Naive thymus-derived CD4-positive, alpha-beta T cell (primary cell): ENCODE measurements at regions not wholly inside any gene's neighbourhood (a gene's known extent, or its start where the extent isn't known, plus 50 kb on each side); places are given as distances from the start of the nearest gene placed in this dataset.

ENCODE experiments used
- ATAC-seq: fragments of 150-1000 bp; cut with Tn5 transposase; 2 replicates; pipeline ENCODE4 v1.10.0; 2021; ENCODE audit warnings: mild to moderate bottlenecking, moderate library complexity
- CTCF ChIA-PET: fragments of 350-600 bp; sonication (Branson Sonifier 250); formaldehyde crosslinking; loops from one replicate; lab custom pipeline; 2021; ENCODE audit warnings: antibody characterized with exemption; lab: Charles Lee
- POLR2A ChIA-PET: fragments of 350-600 bp; sonication (Branson Sonifier 250); formaldehyde crosslinking; loops from one replicate; lab custom pipeline; 2021; ENCODE audit warnings: antibody characterized with exemption, inconsistent platforms; lab: Charles Lee
- DNase-seq, 9 donors: peaks; one replicate each; pipeline versions ENCODE4 v3.0.0 to v3.0.0-alpha.2; 2020 to 2022; ENCODE audit warnings: mixed read lengths in 1 of 9
- H3K27ac ChIP-seq: one replicate; pipeline ENCODE4 v1.7.0; 2013; ENCODE audit warnings: mild to moderate bottlenecking, low read depth, low read length, moderate library complexity
- H3K27me3 ChIP-seq, 2 donors: one replicate each; pipeline ENCODE4 v1.7.0; 2013; ENCODE audit warnings: low read length in 2 of 2, mild to moderate bottlenecking in 2 of 2, moderate library complexity in 2 of 2; ENCODE audit not compliant: control insufficient read depth in 2 of 2, insufficient read depth in 2 of 2
- H3K36me3 ChIP-seq, 3 experiments: 1 replicate in 2 of 3; 2 replicates in 1 of 3; pipeline ENCODE4 v1.7.0; 2013; ENCODE audit warnings: low read length in 3 of 3, mild to moderate bottlenecking in 3 of 3, moderate library complexity in 1 of 3; ENCODE audit not compliant: insufficient read depth in 3 of 3, control insufficient read depth in 2 of 3
- H3K4me1 ChIP-seq, 2 donors: one replicate each; pipeline ENCODE4 v1.7.0; 2013; ENCODE audit warnings: low read length in 2 of 2, mild to moderate bottlenecking in 2 of 2, moderate library complexity in 1 of 2; ENCODE audit not compliant: control insufficient read depth in 2 of 2, insufficient read depth in 2 of 2
- H3K4me3 ChIP-seq: 2 replicates; pipeline ENCODE4 v1.7.0; 2013; ENCODE audit warnings: mild to moderate bottlenecking, low read length
- H3K9me3 ChIP-seq, 3 experiments: 1 replicate in 2 of 3; 2 replicates in 1 of 3; pipeline ENCODE4 v1.7.0; 2013; ENCODE audit warnings: low read length in 3 of 3; ENCODE audit not compliant: control insufficient read depth in 2 of 3
- H3K27ac Mint-ChIP-seq, 9 donors: one replicate each; pipeline ENCODE4 v1.8.0; 2020 to 2022; ENCODE audit warnings: mixed read lengths in 9 of 9, mild to moderate bottlenecking in 8 of 9, moderate library complexity in 5 of 9, inconsistent platforms in 2 of 9
- H3K27me3 Mint-ChIP-seq, 5 donors: one replicate each; pipeline ENCODE4 v1.8.0; 2021 to 2022; ENCODE audit warnings: mixed read lengths in 5 of 5, mild to moderate bottlenecking in 1 of 5
- H3K36me3 Mint-ChIP-seq, 5 donors: one replicate each; pipeline ENCODE4 v1.8.0; 2020 to 2022; ENCODE audit warnings: mixed read lengths in 5 of 5, mild to moderate bottlenecking in 3 of 5, inconsistent platforms in 1 of 5
- H3K4me1 Mint-ChIP-seq, 7 donors: one replicate each; pipeline ENCODE4 v1.8.0; 2020 to 2022; ENCODE audit warnings: mixed read lengths in 7 of 7, mild to moderate bottlenecking in 3 of 7, inconsistent platforms in 1 of 7
- H3K4me3 Mint-ChIP-seq, 10 donors: one replicate each; pipeline ENCODE4 v1.8.0; 2020 to 2022; ENCODE audit warnings: mild to moderate bottlenecking in 10 of 10, mixed read lengths in 10 of 10, moderate library complexity in 6 of 10, inconsistent platforms in 2 of 10
- H3K9me3 Mint-ChIP-seq, 11 donors: one replicate each; pipeline ENCODE4 v1.8.0; 2020 to 2022; ENCODE audit warnings: mixed read lengths in 11 of 11, mild to moderate bottlenecking in 4 of 11, inconsistent platforms in 1 of 11, moderate library complexity in 1 of 11
- intact Hi-C, 2 donors: fragments of 100-400 bp; cut with micrococcal nuclease; formaldehyde crosslinking; loops; one replicate each; pipeline ENCODE4 v1.15.1; 2023

DNA sequence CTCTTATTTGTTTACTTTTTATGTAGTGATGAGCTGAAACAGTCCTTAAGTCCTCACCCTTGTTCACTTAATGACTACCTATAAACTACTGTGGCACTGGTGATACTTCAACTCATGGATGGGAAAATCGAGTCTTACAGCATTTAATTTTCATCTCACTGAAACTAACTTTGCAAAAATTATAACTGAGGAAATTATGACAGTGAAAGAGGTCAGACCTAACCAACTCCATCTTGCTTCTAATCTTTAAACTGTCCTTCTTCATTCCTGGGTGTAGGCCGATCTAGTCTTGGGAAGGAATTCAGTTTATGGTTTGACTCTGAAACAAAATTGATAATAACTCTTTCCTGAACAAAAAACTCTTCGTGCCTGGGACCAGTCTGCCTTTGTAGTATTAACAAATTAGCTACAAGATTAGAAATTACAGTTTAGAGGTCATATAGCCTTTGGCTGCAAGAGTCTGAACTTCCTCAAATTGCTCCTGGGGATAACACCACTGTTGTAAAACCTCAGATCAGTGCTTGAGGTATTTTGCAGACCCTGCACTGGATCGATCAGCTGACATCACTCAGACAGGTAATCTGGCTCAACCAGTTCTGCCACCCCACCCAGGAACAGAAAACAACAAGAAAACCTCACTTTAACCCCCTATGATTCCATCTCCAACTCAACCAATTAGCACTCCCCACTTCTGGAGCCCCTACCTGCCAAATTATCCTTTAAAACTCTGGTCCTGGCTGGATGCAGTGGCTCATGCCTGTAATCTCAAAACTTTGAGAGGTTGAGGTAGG, 995.7 kb upstream of the PRKX start:
- Histone ChIP-seq H3K27me3 (no peaks in the 10 kb centered on the region), H3K36me3 (no peaks in the 10 kb centered on the region), H3K4me1 (no peaks in the 10 kb centered on the region), H3K9me3 (no peaks in the 10 kb centered on the region), H3K4me3 (no peak overlapping the region), H3K27ac (no peak overlapping the region)
- Mint-ChIP-seq H3K27me3 (no peaks in the 10 kb centered on the region), H3K4me1 (peaks cover 0 to 4% (median 0%) of the 10 kb centered on the region in 7 donors), H3K9me3 (peaks cover 0 to 7% (median 1%) of the 10 kb centered on the region in 11 donors), H3K27ac (no peak overlapping the region), H3K36me3 (no peaks in the 10 kb centered on the region), H3K4me3 (no peak overlapping the region)
- intact Hi-C loops = no loop called here
- no peak for ATAC-seq
- CTCF ChIA-PET = no interaction called here
- POLR2A ChIA-PET = no interaction called here
- DNase-seq = no peak

DNA sequence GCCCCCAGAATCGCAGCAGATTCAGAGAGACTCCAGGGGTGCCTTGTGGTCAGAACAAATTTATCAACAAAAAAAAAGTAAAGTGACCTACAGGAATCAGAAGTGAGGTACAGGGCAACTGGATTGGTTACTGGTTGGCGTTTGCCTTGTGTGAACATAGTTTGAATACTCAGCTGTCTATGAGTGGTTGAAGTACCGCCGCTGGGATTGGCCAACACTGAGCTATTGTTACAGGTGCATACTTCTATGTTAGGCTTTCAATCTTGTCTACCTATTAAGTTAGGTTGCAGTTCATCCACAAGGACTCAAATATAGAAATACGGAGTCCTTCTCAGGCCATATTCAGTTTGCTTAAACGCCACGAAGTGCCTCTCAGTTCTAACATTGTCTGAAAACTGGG, 993.5 kb upstream of the PRKX start:
- Histone ChIP-seq H3K36me3 (no peaks in the 10 kb centered on the region), H3K27me3 (no peaks in the 10 kb centered on the region), H3K9me3 (no peaks in the 10 kb centered on the region), H3K4me1 (no peaks in the 10 kb centered on the region), H3K27ac (no peak overlapping the region), H3K4me3 (no peak overlapping the region)
- intact Hi-C loops = no loop called here
- Mint-ChIP-seq H3K9me3 (peaks cover 0 to 6% (median 1%) of the 10 kb centered on the region in 11 donors), H3K4me1 (peaks cover 0 to 4% (median 0%) of the 10 kb centered on the region in 7 donors), H3K27ac (no peak overlapping the region), H3K27me3 (no peaks in the 10 kb centered on the region), H3K36me3 (no peaks in the 10 kb centered on the region), H3K4me3 (no peak overlapping the region)
- ATAC-seq (no peak), DNase-seq (no peak)
- CTCF ChIA-PET = no interaction called here
- POLR2A ChIA-PET = no interaction called here

DNA sequence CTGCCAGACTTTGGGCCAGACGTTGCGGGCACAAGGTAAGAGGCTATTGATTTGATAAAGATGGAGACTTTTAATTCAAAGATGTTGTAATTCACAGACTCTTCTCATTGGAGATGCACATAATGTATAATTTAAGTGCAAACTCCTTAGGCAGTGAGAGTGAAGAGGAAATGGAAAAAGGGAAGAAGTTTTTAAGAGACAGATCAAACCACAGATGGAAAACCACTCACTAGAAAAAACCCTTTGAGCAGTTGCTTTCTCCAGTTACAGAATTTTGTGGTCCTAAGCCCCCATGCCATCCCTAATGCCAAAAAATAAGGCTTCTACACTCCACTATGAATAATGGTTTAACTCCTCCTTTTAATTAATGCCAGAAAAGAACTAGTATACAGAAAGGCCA, 977.1 kb upstream of the PRKX start:
- Mint-ChIP-seq H3K27me3 (no peaks in the 10 kb centered on the region), H3K4me1 (no peaks in the 10 kb centered on the region), H3K36me3 (no peaks in the 10 kb centered on the region), H3K9me3 (peaks cover 0 to 5% (median 0%) of the 10 kb centered on the region in 11 donors), H3K4me3 (no peak overlapping the region), H3K27ac (no peak overlapping the region)
- no peaks in the 10 kb centered on the region for H3K27me3 ChIP-seq
- intact Hi-C loops = no loop called here
- no peak overlapping the region for H3K27ac ChIP-seq
- H3K4me1 ChIP-seq = no peaks in the 10 kb centered on the region
- ATAC-seq = no peak
- ChIA-PET POLR2A (no interaction called here), CTCF (no interaction called here)
- H3K4me3 ChIP-seq = no peak overlapping the region
- no peaks in the 10 kb centered on the region for H3K36me3 ChIP-seq
- no peak for DNase-seq
- H3K9me3 ChIP-seq = no peaks in the 10 kb centered on the region

GRCh38 chrX:4682636-4683035, 969.2 kb upstream of the PRKX start:
- no peak overlapping the region for H3K27ac Mint-ChIP-seq
- no peak for ATAC-seq
- Histone ChIP-seq H3K4me3 (no peak overlapping the region), H3K27ac (no peak overlapping the region), H3K27me3 (no peaks in the 10 kb centered on the region), H3K36me3 (no peaks in the 10 kb centered on the region), H3K4me1 (no peaks in the 10 kb centered on the region), H3K9me3 (no peaks in the 10 kb centered on the region)
- H3K4me3 Mint-ChIP-seq = no peak overlapping the region
- no peaks in the 10 kb centered on the region for H3K4me1 Mint-ChIP-seq
- ChIA-PET POLR2A (no interaction called here), CTCF (no interaction called here)
- no peaks in the 10 kb centered on the region for H3K36me3 Mint-ChIP-seq
- peaks cover 0 to 7% (median 0%) of the 10 kb centered on the region in 11 donors for H3K9me3 Mint-ChIP-seq
- no peak for DNase-seq
- H3K27me3 Mint-ChIP-seq = no peaks in the 10 kb centered on the region
- intact Hi-C loops = no loop called here

DNA sequence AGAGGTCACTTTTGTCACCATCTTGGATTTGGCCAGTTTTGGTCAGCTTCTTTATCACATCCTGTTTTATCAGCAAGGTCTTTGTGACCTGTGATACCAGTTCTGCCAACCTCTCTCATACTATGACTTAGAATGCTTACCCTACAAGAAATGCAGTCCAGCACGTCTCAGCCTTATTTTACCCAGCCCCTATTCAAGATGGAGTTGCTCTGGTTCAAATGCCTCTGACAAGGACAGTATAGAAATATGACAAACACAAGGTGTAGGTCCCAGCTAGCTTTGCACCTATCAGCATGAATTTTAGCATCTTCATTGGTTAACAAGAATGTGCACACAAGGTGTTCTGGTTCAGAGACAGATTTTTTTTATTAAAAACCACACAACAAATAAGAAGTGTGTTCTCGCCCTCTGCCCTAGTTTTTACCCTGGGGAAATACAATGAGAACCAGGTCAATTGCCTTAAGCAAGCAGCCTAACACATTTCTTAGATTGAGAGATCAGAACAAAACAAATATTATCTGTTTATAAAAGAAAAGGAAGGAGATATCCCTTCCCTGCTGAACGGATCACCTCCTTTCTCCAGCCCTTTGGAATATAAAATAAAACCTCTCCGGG, 962.3 kb upstream of the PRKX start:
- Histone ChIP-seq H3K27ac (no peak overlapping the region), H3K4me3 (no peak overlapping the region), H3K27me3 (no peaks in the 10 kb centered on the region), H3K9me3 (no peaks in the 10 kb centered on the region), H3K4me1 (no peaks in the 10 kb centered on the region), H3K36me3 (no peaks in the 10 kb centered on the region)
- POLR2A ChIA-PET = no interaction called here
- Mint-ChIP-seq H3K4me3 (no peak overlapping the region), H3K4me1 (no peaks in the 10 kb centered on the region), H3K27ac (no peak overlapping the region), H3K9me3 (peaks cover 0 to 6% (median 0%) of the 10 kb centered on the region in 11 donors), H3K36me3 (peaks cover 0 to 4% (median 0%) of the 10 kb centered on the region in 5 donors), H3K27me3 (no peaks in the 10 kb centered on the region)
- no peak for DNase-seq
- ATAC-seq = no peak
- intact Hi-C loops = no loop called here
- CTCF ChIA-PET = no interaction called here

- DNase-seq (no peak), ATAC-seq (no peak)
- no peaks in the 10 kb centered on the region for H3K4me1 ChIP-seq
- peaks cover 0 to 4% (median 0%) of the 10 kb centered on the region in 5 donors for H3K36me3 Mint-ChIP-seq
- no peaks in the 10 kb centered on the region for H3K9me3 ChIP-seq
- no peaks in the 10 kb centered on the region for H3K27me3 ChIP-seq
- H3K9me3 Mint-ChIP-seq = peaks cover 0 to 7% (median 0%) of the 10 kb centered on the region in 11 donors
- H3K36me3 ChIP-seq = no peaks in the 10 kb centered on the region
- no peaks in the 10 kb centered on the region for H3K27me3 Mint-ChIP-seq
- intact Hi-C loops = no loop called here
- H3K4me3 ChIP-seq = no peak overlapping the region
- no peak overlapping the region for H3K4me3 Mint-ChIP-seq
- ChIA-PET CTCF (no interaction called here), POLR2A (no interaction called here)
- no peaks in the 10 kb centered on the region for H3K4me1 Mint-ChIP-seq
- no peak overlapping the region for H3K27ac ChIP-seq
- no peak overlapping the region for H3K27ac Mint-ChIP-seq
Observed at GRCh38 chrX:4674028-4674782, 960.8 kb upstream of the PRKX start.
